Neutrophil (primary cell): ENCODE measurements at regions not wholly inside any gene's neighbourhood (a gene's known extent, or its start where the extent isn't known, plus 50 kb on each side); places are given as distances from the start of the nearest gene placed in this dataset.

Experiments
- H3K27ac ChIP-seq: fragments of 200-600 bp; sonication (generic); 2 replicates; pipeline ENCODE4 v1.5.1; 2016; ENCODE audit warnings: mild to moderate bottlenecking, moderate library complexity
- H3K27me3 ChIP-seq: fragments of 200-600 bp; sonication (generic); 2 replicates; pipeline ENCODE4 v1.6.0; 2016; ENCODE audit warnings: mild to moderate bottlenecking
- H3K36me3 ChIP-seq: fragments of 200-600 bp; sonication (generic); 2 replicates; pipeline ENCODE4 v1.5.1; 2017
- H3K4me1 ChIP-seq, 2 experiments: fragments of 200-600 bp in 1 of 2; sonication (generic) in 1 of 2; 1 replicate in 1 of 2; 2 replicates in 1 of 2; pipeline versions ENCODE4 v1.5.1 to v1.6.1; 2013 to 2016; ENCODE audit warnings: low read depth in 1 of 2, low read length in 1 of 2, mild to moderate bottlenecking in 1 of 2, moderate library complexity in 1 of 2; ENCODE audit not compliant: control insufficient read depth in 1 of 2, insufficient read depth in 1 of 2
- H3K4me3 ChIP-seq, 2 experiments: fragments of 200-600 bp in 1 of 2; sonication (generic) in 1 of 2; 1 replicate in 1 of 2; 2 replicates in 1 of 2; pipeline ENCODE4 v1.5.1; 2013 to 2016; ENCODE audit warnings: low read depth in 1 of 2, low read length in 1 of 2, mild to moderate bottlenecking in 1 of 2, moderate library complexity in 1 of 2
- H3K9me3 ChIP-seq: fragments of 200-600 bp; sonication (generic); 2 replicates; pipeline ENCODE4 v1.5.1; 2016
- TF ChIP-seq, protein P1 (sequence below): fragments of 200-600 bp; sonication (generic); IDR thresholded peaks from 2 replicates; pipeline ENCODE4 v1.5.1; 2016; ENCODE audit warnings: antibody characterized with exemption

- H3K4me3 ChIP-seq: no peak overlapping the region
- TF ChIP-seq, protein P1, sequence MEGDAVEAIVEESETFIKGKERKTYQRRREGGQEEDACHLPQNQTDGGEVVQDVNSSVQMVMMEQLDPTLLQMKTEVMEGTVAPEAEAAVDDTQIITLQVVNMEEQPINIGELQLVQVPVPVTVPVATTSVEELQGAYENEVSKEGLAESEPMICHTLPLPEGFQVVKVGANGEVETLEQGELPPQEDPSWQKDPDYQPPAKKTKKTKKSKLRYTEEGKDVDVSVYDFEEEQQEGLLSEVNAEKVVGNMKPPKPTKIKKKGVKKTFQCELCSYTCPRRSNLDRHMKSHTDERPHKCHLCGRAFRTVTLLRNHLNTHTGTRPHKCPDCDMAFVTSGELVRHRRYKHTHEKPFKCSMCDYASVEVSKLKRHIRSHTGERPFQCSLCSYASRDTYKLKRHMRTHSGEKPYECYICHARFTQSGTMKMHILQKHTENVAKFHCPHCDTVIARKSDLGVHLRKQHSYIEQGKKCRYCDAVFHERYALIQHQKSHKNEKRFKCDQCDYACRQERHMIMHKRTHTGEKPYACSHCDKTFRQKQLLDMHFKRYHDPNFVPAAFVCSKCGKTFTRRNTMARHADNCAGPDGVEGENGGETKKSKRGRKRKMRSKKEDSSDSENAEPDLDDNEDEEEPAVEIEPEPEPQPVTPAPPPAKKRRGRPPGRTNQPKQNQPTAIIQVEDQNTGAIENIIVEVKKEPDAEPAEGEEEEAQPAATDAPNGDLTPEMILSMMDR: no peak
- no peak overlapping the region for H3K27ac ChIP-seq
- H3K27me3 ChIP-seq: no peaks in the 10 kb centered on the region
- no peaks in the 10 kb centered on the region for H3K36me3 ChIP-seq
- no peaks in the 10 kb centered on the region for H3K4me1 ChIP-seq
- H3K9me3 ChIP-seq: no peaks in the 10 kb centered on the region
Measured at GRCh38 chr16:49195237-49195548, 86.4 kb downstream of the CBLN1 start.

GRCh38 chr16:49194537-49195236 lies 87.0 kb downstream of the CBLN1 start:
- H3K4me1 ChIP-seq: no peaks in the 10 kb centered on the region
- H3K36me3 ChIP-seq: no peaks in the 10 kb centered on the region
- no peaks in the 10 kb centered on the region for H3K9me3 ChIP-seq
- TF ChIP-seq, protein P1: no peak
- no peak overlapping the region for H3K27ac ChIP-seq
- no peaks in the 10 kb centered on the region for H3K27me3 ChIP-seq
- H3K4me3 ChIP-seq: no peak overlapping the region

GRCh38 chr16:49193596-49193995 lies 88.0 kb downstream of the CBLN1 start:
- Histone ChIP-seq H3K36me3 (no peaks in the 10 kb centered on the region), H3K27me3 (no peaks in the 10 kb centered on the region), H3K4me3 (no peak overlapping the region), H3K4me1 (no peaks in the 10 kb centered on the region), H3K27ac (no peak overlapping the region), H3K9me3 (no peaks in the 10 kb centered on the region)
- TF ChIP-seq, protein P1: no peak

GRCh38 chr16:49189286-49189685 lies 92.4 kb downstream of the CBLN1 start:
- Histone ChIP-seq H3K9me3 (no peaks in the 10 kb centered on the region), H3K4me1 (no peaks in the 10 kb centered on the region), H3K4me3 (no peak overlapping the region), H3K27me3 (no peaks in the 10 kb centered on the region), H3K36me3 (no peaks in the 10 kb centered on the region), H3K27ac (no peak overlapping the region)
- TF ChIP-seq, protein P1: no peak

GRCh38 chr16:49183911-49184310 lies 97.7 kb downstream of the CBLN1 start:
- Histone ChIP-seq H3K4me3 (no peak overlapping the region), H3K36me3 (no peaks in the 10 kb centered on the region), H3K9me3 (no peaks in the 10 kb centered on the region), H3K4me1 (no peaks in the 10 kb centered on the region), H3K27me3 (peaks cover 3% of the 10 kb centered on the region), H3K27ac (no peak overlapping the region)
- TF ChIP-seq, protein P1: no peak
